HG02588 (cell line): ENCODE measurements at regions not wholly inside any gene's neighbourhood (a gene's known extent, or its start where the extent isn't known, plus 50 kb on each side); places are given as distances from the start of the nearest gene placed in this dataset.

Experiments
- ATAC-seq: cut with Tn5 transposase; IDR thresholded peaks from one replicate; pipeline ENCODE4 v1.9.1; 2021; ENCODE audit warnings: mild to moderate bottlenecking, moderate library complexity; ENCODE audit not compliant: unreplicated experiment

DNA sequence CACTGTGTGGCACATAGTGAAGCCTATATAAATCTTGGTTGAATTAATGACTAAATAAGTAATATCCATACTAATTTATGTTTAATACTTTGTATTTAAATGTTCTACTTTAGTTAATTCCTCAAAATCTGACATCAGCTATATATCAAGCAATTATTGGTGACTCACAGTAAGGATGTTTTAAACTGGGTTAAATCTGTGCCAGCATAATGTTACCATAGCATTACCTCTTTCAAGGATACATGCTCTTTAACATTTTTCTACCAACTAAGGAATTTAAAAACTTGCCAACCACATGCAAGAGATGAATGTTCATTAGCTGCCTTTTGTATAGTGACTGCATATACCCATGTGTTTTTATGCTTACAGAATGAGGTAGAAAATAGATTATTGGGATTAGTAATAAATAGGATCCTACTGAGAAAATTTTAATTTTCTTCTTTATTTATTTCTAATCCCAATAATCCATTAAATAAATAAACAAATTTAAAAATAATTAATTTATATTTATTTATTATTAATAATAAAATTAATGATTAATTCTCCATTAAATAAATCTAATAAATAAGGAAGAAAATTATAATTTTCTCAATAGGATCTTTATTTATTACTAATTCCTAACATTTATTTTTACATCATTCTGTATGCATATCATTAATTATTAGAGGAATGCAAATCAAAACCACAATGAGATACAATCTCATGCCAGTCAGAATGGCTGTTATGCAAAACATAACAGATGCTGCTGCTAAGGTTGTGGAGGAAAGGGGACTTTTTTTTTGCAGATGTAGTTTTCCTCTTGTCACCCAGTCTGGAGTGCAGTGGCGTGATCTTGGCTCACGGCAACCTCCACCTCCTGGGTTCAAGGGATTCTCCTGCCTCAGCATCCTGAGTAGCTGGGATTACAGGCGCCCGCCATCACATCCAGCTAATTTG is 410.7 kb upstream of the DSEL start:
- no peak for ATAC-seq

DNA sequence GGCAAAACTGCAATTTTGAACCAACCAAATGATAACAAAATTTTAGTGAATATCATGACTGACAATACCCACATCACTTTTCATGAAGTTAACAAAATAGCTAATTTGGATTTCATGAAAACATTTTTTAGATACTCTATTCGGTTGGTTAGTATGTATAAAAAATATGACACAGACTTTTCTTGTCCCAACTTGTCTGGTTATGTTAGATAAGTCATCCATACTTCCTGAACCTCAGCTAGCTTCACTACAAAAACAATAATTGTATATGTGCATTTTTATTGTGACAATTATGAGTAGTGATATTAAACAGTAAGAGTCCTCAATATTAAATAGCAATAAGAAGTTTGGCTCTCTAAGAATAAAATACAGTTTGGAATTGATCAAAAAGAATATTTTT is 408.1 kb upstream of the DSEL start:
- no peak for ATAC-seq

DNA sequence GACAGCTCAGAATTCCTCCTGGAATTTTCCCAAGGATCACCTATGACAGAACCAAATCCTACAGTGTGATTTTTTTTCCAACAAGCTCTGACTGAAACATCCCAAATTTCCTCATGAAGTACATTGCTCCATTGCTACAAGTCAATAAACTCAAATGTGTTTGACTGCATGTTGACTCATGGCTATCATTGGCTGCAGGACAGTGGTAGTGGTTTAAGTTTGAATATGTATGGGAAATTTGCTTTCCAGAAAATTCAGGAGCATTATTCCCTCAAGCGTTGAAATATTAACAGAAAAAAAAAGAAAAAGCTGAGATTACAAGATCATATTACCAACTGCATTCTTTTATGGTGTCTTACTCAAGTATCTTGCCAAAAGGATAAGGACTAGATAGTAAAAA is 402.8 kb upstream of the DSEL start:
- no peak for ATAC-seq

DNA sequence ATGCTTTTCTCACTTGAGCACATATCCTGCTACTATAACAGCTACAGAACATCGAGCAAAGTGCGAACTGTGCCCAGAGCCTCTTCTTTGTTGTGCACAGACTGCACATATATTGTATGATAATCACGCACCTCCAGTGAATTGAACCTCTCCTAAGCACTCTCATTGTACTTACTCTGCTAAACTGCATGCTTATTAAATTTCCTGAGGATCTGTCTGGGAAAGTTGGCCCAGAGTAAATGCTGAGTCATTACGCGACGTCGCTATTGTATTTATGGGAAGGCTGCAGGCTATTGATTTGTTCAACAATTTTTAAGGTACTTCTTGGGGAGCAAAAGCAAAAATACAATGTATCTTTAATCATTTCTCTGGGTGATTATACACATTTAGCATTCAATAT is 399.6 kb upstream of the DSEL start:
- ATAC-seq: no peak

DNA sequence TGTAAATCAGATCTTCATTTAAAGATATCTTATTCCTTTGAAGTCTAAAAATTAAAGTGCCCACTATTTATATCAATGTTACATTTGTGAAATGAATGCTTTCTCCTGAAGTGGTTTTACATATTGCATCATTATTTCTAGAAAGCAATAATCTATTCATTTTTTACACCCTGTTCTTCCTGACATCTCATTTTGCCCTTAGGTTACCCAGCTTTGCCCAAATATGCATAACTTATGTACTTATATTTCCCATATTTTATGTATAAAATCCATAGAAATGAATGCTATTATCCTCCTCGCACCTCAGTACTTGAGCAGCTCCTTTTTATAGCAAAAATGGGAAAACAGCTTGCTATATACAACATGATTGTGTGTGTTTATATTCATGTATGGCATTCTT is 396.5 kb upstream of the DSEL start:
- ATAC-seq: no peak

DNA sequence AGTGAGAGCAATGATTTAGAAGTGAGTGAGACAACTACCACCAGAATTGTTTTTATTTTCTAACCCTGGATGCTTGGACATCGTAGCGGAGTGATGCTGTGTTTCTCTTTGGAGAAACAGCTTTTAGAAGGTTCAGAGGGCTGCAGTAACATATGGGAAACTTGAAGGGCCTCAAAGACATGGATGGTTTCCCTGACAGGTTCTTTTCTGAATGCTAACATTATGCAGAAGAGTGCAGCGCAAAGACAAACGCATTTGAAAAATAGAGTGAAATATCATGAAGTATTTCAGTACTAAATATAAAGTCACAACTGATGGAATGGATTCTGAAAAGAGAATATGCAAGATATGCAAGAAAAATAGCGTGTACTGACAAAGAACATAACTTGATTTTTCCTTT is 385.1 kb upstream of the DSEL start:
- no peak for ATAC-seq

DNA sequence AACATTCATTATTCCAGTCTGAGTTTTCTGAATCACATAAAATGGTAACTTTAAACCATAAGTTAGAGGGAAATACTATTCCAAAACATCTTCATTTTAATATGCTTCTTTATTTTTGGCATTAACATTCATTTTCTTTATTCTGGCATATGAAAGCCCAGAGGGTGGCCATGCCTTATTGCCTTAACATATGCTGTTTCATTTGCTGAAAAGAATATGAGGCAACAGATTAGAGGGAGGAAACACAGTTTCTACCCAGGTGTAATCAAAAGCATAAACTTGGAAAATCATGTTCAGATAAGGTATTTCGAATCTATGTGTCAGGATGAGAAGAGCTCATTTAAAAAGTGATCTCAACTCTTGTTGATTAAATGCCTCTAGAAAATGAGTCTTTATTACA is 379.9 kb upstream of the DSEL start:
- ATAC-seq: no peak

DNA sequence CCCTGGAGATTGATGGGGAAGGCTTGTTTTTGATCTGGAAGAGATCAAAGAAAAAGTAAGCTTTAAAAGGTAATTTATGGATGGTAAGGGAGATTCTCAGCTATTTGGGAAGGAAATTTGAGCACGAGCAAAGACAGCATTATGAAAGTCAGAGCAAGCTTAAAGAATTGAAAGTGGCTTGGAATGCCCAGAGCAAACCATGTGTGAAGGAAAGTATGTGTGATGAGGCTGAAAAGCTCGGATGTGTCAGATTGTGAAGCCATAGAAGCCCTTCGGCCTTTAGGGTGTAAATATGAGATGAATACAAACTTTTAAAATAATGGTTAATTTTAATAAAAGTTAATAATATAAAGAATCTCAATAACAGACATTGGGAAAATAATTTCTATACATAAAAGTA is 377.4 kb upstream of the DSEL start:
- ATAC-seq: no peak

DNA sequence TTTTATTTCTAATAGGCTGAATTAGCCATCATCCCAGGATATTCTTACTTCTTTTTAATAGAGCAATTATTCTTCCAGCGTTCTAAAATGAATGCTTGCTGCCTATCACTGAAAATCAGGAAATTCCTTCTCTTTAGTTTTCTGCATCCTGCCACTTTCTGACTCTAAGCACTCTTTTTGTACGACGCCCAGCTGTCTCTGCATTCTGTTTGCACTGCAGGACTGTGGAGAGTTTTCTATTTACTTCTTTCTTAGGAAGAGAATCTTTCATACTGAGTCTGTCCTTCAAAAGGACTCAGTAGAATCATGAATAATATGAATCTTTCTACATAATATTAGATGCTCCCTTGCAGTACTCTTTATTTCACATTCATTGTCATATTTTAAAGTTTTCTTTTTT is 360.4 kb upstream of the DSEL start:
- no peak for ATAC-seq

DNA sequence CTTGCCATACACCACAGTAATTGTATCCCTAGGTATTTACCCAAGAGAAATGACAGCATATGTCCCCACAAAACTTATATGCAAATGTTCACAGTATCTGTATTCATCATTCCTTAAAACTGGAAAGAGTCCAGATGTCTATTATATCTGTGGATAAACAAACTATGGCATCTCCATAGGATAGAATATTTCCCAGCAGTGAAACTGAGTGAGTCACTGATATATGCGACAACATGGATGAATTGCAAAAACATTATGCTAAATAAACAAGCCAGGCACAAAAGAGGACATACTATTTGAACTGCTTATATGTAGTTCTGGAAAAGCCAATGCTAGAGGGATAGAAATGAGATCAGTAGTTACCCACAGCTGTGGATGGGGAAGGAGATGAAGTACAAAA is 359.4 kb upstream of the DSEL start:
- ATAC-seq: no peak

DNA sequence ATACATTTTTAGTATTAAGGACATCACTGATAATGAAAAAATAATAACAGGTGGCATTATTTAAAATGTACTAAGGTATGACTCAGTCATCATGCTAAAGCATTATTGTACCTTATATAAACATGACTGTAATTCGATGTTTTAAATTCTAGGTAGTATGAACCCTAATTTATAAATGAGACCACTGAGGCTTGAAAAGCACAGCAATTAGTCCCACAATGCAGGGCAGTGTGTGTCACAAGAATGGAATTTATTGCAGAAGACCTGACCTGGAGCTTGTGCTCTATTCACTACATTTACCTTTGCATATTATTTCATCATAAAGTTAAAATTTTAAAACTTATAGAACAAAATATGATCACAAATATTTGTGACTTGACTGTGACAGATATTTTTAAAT is 358.5 kb upstream of the DSEL start:
- ATAC-seq: no peak

DNA sequence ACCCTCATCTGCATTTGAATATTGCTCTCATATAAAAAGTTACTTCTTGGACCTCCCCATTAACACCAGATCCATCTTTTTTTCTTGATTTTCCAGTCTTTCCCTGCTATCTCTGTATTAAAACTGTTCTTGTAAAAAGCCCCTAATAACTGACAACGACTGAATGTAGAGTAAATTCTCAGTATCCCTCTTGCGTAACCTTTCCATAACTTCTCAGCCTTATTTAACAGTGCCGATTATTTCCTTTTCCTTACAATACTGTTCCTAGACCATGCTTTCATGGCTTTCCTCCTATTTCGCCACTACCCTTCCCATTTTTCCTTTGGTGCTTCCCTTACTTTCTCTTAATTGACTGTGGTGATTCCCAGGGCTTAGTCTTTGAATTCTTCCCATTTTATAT is 348.9 kb upstream of the DSEL start:
- no peak for ATAC-seq

DNA sequence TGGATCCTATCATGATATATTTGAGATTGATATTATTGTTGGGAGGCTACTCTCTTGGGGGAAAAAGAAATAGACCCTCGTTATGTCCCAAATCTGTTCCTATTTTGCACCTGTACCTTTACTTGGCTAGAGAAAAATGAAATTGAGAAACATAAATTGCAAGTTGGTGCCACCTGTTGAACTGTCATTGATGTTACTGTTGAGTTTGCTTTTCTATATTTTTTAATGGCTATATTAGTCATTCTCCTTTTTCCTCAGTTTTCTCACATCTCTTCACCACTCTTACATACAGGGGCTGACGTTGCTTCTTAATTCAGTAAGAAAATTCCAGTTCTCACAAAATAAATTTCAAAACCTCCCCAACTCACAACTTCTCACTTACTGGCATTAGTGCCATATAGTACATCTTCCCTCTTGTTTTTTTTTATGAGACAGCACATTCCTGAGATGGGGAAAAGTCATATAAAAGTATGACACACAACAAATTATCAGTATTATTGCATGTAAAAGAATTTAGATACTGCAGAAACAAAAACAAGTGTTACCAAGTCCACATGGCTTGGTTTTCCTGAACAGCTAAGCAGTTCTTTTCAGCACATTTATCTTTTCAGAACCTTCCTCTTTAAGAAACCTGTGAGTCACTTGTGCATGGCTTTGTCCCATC is 348.3 kb upstream of the DSEL start:
- ATAC-seq: no peak

DNA sequence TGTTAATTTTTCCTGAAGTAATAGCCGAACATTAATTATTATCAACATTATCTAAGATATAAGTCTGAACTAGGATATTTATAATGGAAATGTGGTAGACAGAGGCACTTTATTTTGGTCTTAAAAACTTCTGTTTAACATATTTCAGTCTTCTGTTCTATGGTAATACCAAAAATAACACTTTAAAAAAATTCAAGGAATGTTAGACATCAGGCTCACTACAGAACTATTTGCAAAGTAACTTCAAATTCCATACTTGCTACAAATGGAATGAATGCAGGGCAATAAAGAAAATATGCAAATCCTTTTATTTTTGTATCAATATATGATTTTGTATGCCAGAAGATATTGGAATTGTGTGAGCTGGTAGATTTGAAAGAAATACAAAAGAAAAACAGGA is 345.5 kb upstream of the DSEL start:
- no peak for ATAC-seq

DNA sequence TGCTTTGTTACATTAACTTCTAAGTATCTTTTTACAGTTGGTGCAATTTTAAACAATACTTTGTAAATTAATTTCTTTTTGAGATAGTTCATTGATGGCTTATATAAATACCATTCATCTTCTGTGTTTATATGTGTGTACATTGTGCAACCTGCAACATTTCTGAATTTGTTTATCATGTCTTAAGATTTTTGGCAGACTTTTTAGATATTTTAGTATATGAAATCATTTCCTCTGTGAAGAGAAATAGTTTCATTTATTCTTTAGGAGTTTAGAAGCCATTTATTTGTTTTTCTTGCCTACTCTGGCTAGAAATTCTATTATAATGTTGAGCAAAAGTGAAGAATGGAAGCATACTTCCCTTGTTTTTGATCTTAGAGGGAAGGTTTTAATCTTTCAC is 337.8 kb upstream of the DSEL start:
- no peak for ATAC-seq

DNA sequence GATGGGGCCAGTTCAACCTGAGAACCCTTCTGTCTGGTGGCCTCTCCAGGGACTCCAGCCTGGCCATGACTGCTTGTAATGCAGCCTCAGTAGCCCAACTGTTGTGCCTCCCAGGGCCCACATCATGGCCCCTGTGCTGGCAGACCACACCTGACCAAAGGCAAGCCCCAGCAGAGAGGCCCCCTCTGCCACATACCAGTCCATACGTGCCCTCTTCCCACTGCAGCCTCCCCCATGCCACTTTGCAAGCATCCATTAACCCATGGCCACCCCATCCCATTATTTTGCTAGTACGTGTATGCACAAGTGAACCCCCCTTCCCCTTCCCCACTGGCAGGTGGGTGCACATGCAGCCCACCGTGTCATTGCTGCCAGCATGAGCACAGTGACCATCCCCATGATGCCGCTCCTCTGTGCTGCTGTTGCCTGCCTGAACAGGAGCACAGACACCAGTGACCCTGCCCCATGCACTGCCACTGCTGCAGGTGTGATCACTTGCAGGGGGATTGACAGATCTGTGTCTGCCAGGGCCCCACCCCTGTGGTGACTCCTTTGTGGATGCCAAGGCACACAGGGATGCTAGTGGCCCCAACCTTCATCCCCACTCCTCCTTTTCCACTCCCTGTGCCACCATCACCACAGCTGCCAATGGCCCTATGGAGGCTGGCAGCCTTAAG is 330.0 kb upstream of the DSEL start:
- ATAC-seq: no peak

DNA sequence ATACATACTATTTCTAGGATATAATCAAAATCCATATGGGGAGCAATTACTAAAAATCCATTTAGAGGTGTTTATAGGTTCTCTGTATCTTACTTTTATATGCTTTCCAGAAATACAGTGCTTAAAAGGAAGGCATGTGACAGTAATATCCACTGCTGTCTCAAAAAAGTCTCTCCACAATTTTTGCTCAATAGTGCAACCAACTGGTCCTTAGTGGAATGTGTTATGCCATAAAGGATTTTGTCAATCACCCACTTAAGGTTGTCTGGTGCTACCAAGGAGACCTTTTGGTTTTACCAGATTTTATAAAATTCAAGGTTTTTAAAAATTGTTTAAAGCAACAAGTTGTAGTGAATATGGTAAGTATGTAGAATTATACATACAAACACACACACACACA is 328.5 kb upstream of the DSEL start:
- ATAC-seq: no peak

DNA sequence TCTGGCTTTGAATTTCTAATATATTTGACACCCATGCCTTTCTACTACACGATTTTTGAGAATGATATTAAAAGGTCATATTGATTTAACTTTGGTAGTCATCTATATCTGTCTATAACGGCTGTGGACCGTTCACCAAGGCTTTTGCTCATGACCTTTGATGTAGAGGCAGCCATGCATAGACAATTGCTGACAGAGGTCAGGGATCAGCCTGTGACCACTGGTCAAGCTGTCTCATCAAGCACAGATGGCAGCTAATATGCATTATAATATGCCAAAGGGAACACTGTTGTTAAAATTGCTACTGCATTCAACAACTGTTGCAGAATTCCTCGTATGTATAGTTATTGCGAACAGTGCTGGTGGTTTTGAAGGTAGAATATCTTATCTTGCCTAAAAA is 323.9 kb upstream of the DSEL start:
- no peak for ATAC-seq

DNA sequence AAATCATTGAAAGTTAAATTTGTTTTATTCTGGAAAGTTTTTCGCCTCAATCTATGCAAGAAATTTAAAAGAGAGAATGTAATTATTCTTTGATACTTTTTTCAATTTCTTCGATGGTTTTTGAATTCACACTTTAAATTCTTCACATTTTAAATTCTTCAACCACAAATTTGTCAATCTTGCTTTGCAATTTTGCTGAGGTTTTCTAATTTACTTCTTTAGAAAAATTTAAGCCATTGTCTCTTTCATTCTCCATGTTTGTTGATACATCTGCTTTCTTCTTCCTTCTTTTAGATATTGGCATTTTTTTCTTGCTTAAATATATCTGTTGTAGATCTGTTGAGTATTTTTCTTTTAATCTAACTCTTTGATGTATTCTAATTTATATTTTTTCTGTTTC is 301.9 kb upstream of the DSEL start:
- no peak for ATAC-seq

DNA sequence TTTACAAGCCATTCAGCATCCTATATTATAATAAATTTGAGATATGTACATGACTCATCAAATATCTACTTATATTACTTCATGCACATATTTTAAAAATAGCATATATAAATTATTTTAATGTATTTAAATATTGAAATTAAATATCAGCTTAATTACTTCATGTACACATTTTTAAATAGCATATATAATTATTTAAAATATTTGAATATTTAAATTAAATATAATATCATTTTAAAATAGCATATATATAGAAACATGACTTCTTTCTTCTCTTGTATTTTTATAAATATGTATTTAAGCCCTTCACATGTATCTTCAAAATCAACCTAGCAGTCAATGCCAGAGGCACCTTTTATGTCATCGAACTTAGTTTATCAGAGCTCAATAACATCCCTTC is 298.8 kb upstream of the DSEL start:
- ATAC-seq: no peak

DNA sequence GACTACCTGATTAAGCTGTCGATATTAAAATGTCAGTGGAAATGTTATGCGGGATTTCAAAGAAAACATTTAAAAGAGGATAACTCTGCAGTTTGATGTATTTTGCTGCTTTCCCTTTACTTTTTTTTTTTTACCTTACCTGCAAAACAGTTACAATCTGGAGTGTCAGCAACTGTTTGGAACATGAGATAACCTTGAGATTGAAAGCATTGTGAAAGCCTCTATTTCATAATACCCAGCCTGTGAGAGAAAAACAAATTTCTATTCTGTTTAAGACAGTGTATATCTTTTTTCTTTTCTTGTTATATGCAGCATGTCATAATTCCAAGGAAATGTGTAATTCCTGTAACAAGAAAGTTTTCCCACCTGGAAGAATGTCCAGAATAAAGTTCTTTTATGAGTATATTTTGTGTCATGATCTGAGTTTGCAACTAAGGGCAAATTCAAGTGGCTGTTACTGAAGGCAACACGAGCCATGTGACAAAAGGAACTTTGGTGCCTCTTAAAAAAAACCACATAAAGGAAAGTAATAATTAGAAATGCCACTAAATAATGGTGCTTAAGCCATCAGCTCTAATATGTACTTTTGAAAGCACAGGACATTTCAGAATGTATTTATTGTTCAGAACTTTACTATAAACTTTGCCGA is 297.0 kb upstream of the DSEL start:
- no peak for ATAC-seq

DNA sequence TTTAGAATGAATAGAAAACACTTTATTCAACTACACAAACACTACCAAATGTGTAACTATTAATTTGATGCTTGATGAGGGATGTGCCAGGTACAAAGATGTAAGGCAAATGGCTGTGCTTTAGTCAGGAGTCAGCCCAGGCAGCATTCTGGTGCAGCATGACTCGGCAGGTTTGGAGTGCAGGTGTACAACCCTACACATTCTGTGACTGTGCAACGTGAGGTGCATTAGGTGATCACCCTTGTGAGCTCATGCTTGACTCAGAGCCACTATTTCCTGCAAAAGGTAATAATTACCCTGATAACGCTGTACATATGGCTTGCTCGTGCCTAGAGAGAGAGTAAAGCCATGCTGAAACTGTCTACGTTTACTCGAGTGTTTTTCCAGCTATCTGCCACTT is 288.7 kb upstream of the DSEL start:
- ATAC-seq: no peak
